Liver (tissue), 8 donors: ENCODE measurements at regions not wholly inside any gene's neighbourhood (a gene's known extent, or its start where the extent isn't known, plus 50 kb on each side); places are given as distances from the start of the nearest gene placed in this dataset.

Source experiments
- DNase-seq: peaks from one replicate; pipeline ENCODE4 v3.0.0-alpha.2; 2017; ENCODE audit warnings: low spot score
- H3K27ac ChIP-seq, 2 donors: one replicate each; pipeline ENCODE4 v1.7.0; 2013; ENCODE audit warnings: inconsistent platforms in 2 of 2, low read length in 2 of 2, control low read depth in 1 of 2, low read depth in 1 of 2, mild to moderate bottlenecking in 1 of 2
- H3K27me3 ChIP-seq, 4 donors: one replicate each; pipeline versions ENCODE4 v1.6.1 to v1.7.0; 2013; ENCODE audit warnings: low read length in 3 of 4, inconsistent platforms in 1 of 4, mild to moderate bottlenecking in 1 of 4, moderate library complexity in 1 of 4; ENCODE audit not compliant: control insufficient read depth in 4 of 4, insufficient read depth in 4 of 4
- H3K36me3 ChIP-seq, 4 donors: one replicate each; pipeline versions ENCODE4 v1.6.1 to v1.7.0; 2013; ENCODE audit warnings: low read length in 3 of 4, mild to moderate bottlenecking in 3 of 4, low read depth in 1 of 4, moderate library complexity in 1 of 4; ENCODE audit not compliant: control insufficient read depth in 4 of 4, insufficient read depth in 3 of 4
- H3K4me1 ChIP-seq, 4 donors: one replicate each; pipeline versions ENCODE4 v1.6.1 to v1.7.0; 2013; ENCODE audit warnings: low read length in 3 of 4, mild to moderate bottlenecking in 3 of 4, moderate library complexity in 1 of 4; ENCODE audit not compliant: control insufficient read depth in 4 of 4, insufficient read depth in 4 of 4
- H3K4me3 ChIP-seq, 3 donors: one replicate each; pipeline versions ENCODE4 v1.6.1 to v1.7.0; 2013; ENCODE audit warnings: low read length in 3 of 3, control low read depth in 1 of 3, low read depth in 1 of 3, mild to moderate bottlenecking in 1 of 3
- H3K9ac ChIP-seq, 2 donors: one replicate each; pipeline ENCODE4 v1.7.0; 2013; ENCODE audit warnings: low read length in 2 of 2, mild to moderate bottlenecking in 2 of 2, moderate library complexity in 2 of 2, control low read depth in 1 of 2, low read depth in 1 of 2
- H3K9me3 ChIP-seq, 4 donors: one replicate each; pipeline versions ENCODE4 v1.6.1 to v1.7.0; 2013; ENCODE audit warnings: low read length in 3 of 4; ENCODE audit not compliant: control insufficient read depth in 4 of 4
- ATF3 ChIP-seq: IDR thresholded peaks from 2 replicates; pipeline ENCODE4 v1.6.1; 2016; ENCODE audit warnings: antibody characterized with exemption
- EGR1 ChIP-seq, 2 donors: IDR thresholded peaks; 2 replicates each; pipeline ENCODE4 v1.6.1; 2016 to 2018; ENCODE audit warnings: antibody characterized with exemption in 2 of 2, low read depth in 2 of 2
- FOXA1 ChIP-seq: IDR thresholded peaks from 2 replicates; pipeline ENCODE4 v1.6.1; 2016; ENCODE audit warnings: antibody characterized with exemption
- FOXA2 ChIP-seq: IDR thresholded peaks from 2 replicates; pipeline ENCODE4 v1.6.1; 2016; ENCODE audit warnings: antibody characterized with exemption
- HNF4A ChIP-seq, 2 donors: conservative IDR thresholded peaks; 2 replicates each; pipeline ENCODE4 v1.6.1; 2016; ENCODE audit warnings: antibody characterized with exemption in 2 of 2, mild to moderate bottlenecking in 2 of 2
- HNF4G ChIP-seq: IDR thresholded peaks from 2 replicates; pipeline ENCODE4 v1.6.1; 2016; ENCODE audit warnings: antibody characterized with exemption
- JUND ChIP-seq, 2 donors: IDR thresholded peaks; 2 replicates each; pipeline ENCODE4 v1.6.1; 2016; ENCODE audit warnings: antibody characterized with exemption in 2 of 2
- MAX ChIP-seq: IDR thresholded peaks from 2 replicates; pipeline ENCODE4 v1.6.1; 2016; ENCODE audit warnings: antibody characterized with exemption
- NR2F2 ChIP-seq: IDR thresholded peaks from 2 replicates; pipeline ENCODE4 v1.6.1; 2016; ENCODE audit warnings: antibody characterized with exemption
- RAD21 ChIP-seq, 2 donors: IDR thresholded peaks; 2 replicates each; pipeline ENCODE4 v1.6.1; 2016; ENCODE audit warnings: antibody characterized with exemption in 2 of 2, mild to moderate bottlenecking in 2 of 2
- RXRA ChIP-seq, 2 donors: IDR thresholded peaks; 2 replicates each; pipeline ENCODE4 v1.6.1; 2017 to 2018; ENCODE audit warnings: antibody characterized with exemption in 2 of 2, mild to moderate bottlenecking in 1 of 2
- SP1 ChIP-seq: IDR thresholded peaks from 2 replicates; pipeline ENCODE4 v1.6.1; 2018; ENCODE audit warnings: antibody characterized with exemption, mild to moderate bottlenecking
- TAF1 ChIP-seq: conservative IDR thresholded peaks from 2 replicates; pipeline ENCODE4 v1.6.1; 2016; ENCODE audit warnings: antibody characterized with exemption, mild to moderate bottlenecking
- YY1 ChIP-seq: IDR thresholded peaks from 2 replicates; pipeline ENCODE4 v1.6.1; 2016; ENCODE audit warnings: antibody characterized with exemption, mild to moderate bottlenecking
- WGBS: extraction: QIAGEN DNeasy Blood & Tissue Kit; methylation state at CpG from one replicate; pipeline ENCODE4 v1.1.7; 2013; 5-methylcytosine and 5-hydroxymethylcytosine counted together
- TF ChIP-seq, protein P1 (sequence below): IDR thresholded peaks from 2 replicates; pipeline ENCODE4 v1.6.1; 2016; ENCODE audit warnings: antibody characterized with exemption, mild to moderate bottlenecking
- TF ChIP-seq, protein P2 (sequence below): fragments of 150-350 bp; IDR thresholded peaks from 2 replicates; pipeline ENCODE4 v1.5.1; 2017; ENCODE audit warnings: improper control_type of control experiment, low read depth, low read length; ENCODE audit not compliant: missing input control
- donor health status: healthy.
- donor health status: healthy.
- donor health status: healthy.
- donor health status: healthy.
- donor health status: healthy.

DNA sequence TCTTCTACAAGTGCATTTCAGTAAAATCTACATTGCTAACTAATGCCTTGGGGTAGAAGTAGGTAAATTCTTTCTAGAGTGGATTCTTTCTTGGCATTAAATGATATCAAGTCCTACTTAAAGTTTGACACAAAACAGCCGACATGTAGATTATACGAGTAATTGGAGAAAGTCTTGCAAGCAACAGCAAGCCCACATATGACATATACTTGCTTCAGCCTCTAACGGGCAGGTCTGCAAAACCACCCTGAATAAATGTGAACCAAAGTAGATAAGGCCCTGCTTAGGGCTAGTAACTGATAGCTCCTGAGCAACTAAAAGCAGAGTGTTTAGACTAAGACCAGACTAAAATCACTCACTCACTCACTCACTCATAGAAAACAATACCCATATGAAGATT, 203.2 kb downstream of the LTN1 start:
- Histone ChIP-seq H3K36me3 (no peaks in the 10 kb centered on the region), H3K4me1 (no peaks in the 10 kb centered on the region), H3K27ac (no peak overlapping the region), H3K9me3 (no peaks in the 10 kb centered on the region), H3K4me3 (no peak overlapping the region), H3K27me3 (no peaks in the 10 kb centered on the region), H3K9ac (no peak overlapping the region)
- 59% methylated on average over 3 of the region's 3 CpGs for WGBS
- TF ChIP-seq SP1: no peak
- no peak for TF ChIP-seq TAF1
- TF ChIP-seq ATF3: no peak
- no peak for TF ChIP-seq HNF4G
- no peak for TF ChIP-seq EGR1 (IDR thresholded peaks at IDR 0.05; ENCODE audit: low read depth in 2 of 2)
- DNase-seq: no peak

- DNase-seq: no peak
- Histone ChIP-seq H3K9me3 (no peaks in the 10 kb centered on the region), H3K27me3 (no peaks in the 10 kb centered on the region), H3K4me3 (no peak overlapping the region), H3K27ac (no peak overlapping the region), H3K4me1 (no peaks in the 10 kb centered on the region), H3K9ac (no peak overlapping the region), H3K36me3 (no peaks in the 10 kb centered on the region)
- WGBS: 92% methylated on average over 6 of the region's 6 CpGs
- no peak for TF ChIP-seq ATF3
- TF ChIP-seq YY1: no peak
- no peak for TF ChIP-seq FOXA2
- no peak for TF ChIP-seq TAF1
- no peak for TF ChIP-seq HNF4A (conservative IDR thresholded peaks at IDR 0.05)
- no peak for TF ChIP-seq MAX
- TF ChIP-seq, protein P1, sequence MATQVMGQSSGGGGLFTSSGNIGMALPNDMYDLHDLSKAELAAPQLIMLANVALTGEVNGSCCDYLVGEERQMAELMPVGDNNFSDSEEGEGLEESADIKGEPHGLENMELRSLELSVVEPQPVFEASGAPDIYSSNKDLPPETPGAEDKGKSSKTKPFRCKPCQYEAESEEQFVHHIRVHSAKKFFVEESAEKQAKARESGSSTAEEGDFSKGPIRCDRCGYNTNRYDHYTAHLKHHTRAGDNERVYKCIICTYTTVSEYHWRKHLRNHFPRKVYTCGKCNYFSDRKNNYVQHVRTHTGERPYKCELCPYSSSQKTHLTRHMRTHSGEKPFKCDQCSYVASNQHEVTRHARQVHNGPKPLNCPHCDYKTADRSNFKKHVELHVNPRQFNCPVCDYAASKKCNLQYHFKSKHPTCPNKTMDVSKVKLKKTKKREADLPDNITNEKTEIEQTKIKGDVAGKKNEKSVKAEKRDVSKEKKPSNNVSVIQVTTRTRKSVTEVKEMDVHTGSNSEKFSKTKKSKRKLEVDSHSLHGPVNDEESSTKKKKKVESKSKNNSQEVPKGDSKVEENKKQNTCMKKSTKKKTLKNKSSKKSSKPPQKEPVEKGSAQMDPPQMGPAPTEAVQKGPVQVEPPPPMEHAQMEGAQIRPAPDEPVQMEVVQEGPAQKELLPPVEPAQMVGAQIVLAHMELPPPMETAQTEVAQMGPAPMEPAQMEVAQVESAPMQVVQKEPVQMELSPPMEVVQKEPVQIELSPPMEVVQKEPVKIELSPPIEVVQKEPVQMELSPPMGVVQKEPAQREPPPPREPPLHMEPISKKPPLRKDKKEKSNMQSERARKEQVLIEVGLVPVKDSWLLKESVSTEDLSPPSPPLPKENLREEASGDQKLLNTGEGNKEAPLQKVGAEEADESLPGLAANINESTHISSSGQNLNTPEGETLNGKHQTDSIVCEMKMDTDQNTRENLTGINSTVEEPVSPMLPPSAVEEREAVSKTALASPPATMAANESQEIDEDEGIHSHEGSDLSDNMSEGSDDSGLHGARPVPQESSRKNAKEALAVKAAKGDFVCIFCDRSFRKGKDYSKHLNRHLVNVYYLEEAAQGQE: no peak
- no peak for TF ChIP-seq RAD21 (IDR thresholded peaks at IDR 0.05)
- no peak for TF ChIP-seq RXRA (IDR thresholded peaks at IDR 0.05)
- TF ChIP-seq NR2F2: no peak
- TF ChIP-seq JUND (IDR thresholded peaks at IDR 0.05): no peak
- TF ChIP-seq, protein P2, sequence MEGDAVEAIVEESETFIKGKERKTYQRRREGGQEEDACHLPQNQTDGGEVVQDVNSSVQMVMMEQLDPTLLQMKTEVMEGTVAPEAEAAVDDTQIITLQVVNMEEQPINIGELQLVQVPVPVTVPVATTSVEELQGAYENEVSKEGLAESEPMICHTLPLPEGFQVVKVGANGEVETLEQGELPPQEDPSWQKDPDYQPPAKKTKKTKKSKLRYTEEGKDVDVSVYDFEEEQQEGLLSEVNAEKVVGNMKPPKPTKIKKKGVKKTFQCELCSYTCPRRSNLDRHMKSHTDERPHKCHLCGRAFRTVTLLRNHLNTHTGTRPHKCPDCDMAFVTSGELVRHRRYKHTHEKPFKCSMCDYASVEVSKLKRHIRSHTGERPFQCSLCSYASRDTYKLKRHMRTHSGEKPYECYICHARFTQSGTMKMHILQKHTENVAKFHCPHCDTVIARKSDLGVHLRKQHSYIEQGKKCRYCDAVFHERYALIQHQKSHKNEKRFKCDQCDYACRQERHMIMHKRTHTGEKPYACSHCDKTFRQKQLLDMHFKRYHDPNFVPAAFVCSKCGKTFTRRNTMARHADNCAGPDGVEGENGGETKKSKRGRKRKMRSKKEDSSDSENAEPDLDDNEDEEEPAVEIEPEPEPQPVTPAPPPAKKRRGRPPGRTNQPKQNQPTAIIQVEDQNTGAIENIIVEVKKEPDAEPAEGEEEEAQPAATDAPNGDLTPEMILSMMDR: no peak
- TF ChIP-seq SP1: no peak
- TF ChIP-seq EGR1 (IDR thresholded peaks at IDR 0.05; ENCODE audit: low read depth in 2 of 2): no peak
- no peak for TF ChIP-seq FOXA1
These were observed 204.6 kb downstream of the LTN1 start for GRCh38 chr21:28788030-28788429.
